OCI-LY7 (cell line): ENCODE measurements at regions not wholly inside any gene's neighbourhood (a gene's known extent, or its start where the extent isn't known, plus 50 kb on each side); places are given as distances from the start of the nearest gene placed in this dataset.
"Not testable (repeated sequence)": the region's sequence is repeated elsewhere in the genome, so short reads cannot be mapped to it uniquely, and the experiment has no call there.

Experiments
- EZH2phosphoT487 ChIP-seq: fragments of 200-600 bp; sonication (generic); IDR thresholded peaks from 2 replicates; pipeline ENCODE4 v1.6.1; 2018; ENCODE audit warnings: low read depth, borderline replicate concordance, mild to moderate bottlenecking, mixed run types, antibody characterized with exemption, low read length, moderate library complexity, mixed read lengths
- TF ChIP-seq, protein P1 (sequence below): fragments of 200-600 bp; sonication (generic); conservative IDR thresholded peaks from 2 replicates; pipeline ENCODE4 v1.5.1; 2014; ENCODE audit warnings: mild to moderate bottlenecking, antibody characterized with exemption, low read length, moderate library complexity, mixed read lengths

DNA sequence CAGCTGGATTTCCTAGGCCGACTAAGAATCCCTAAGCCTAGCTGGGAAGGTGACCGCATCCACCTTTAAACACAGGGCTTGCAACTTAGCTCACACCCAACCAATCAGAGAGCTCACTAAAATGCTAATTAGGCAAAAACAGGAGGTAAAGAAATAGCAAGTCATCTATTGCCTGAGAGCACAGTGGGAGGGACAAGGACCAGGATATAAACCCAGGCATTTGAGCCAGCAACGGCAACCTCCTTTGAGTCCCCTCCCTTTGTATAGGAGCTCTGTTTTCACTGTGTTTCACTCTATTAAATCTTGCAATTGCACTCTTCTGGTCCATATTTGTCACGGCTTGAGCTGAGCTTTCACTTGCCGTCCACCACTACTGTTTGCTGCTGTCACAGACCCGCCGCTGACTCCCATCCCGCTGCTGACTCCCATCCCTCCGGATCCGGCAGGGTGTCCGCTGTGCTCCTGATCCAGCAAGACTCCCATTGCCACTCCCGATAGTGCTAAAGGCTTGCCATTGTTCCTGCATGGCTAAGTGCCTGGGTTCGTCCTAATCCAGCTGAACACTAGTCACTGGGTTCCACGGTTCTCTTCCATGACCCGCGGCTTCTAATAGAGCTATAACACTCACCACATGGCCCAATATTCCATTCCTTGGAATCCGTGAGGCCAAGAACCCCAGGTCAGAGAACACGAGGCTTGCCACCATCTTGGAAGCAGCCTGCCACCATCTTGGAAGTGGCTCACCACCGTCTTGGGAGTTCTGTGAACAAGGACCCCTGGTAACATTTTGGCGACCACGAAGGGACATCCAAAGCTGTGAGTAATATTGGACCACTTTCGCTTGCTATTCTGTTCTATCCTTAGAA is 885.8 kb upstream of the ATXN8OS start:
- TF ChIP-seq, protein P1, sequence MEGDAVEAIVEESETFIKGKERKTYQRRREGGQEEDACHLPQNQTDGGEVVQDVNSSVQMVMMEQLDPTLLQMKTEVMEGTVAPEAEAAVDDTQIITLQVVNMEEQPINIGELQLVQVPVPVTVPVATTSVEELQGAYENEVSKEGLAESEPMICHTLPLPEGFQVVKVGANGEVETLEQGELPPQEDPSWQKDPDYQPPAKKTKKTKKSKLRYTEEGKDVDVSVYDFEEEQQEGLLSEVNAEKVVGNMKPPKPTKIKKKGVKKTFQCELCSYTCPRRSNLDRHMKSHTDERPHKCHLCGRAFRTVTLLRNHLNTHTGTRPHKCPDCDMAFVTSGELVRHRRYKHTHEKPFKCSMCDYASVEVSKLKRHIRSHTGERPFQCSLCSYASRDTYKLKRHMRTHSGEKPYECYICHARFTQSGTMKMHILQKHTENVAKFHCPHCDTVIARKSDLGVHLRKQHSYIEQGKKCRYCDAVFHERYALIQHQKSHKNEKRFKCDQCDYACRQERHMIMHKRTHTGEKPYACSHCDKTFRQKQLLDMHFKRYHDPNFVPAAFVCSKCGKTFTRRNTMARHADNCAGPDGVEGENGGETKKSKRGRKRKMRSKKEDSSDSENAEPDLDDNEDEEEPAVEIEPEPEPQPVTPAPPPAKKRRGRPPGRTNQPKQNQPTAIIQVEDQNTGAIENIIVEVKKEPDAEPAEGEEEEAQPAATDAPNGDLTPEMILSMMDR = not testable (repeated sequence)
- not testable (repeated sequence) for TF ChIP-seq EZH2phosphoT487
